ENCODE measurements at regions not wholly inside any gene's neighbourhood (a gene's known extent, or its start where the extent isn't known, plus 50 kb on each side); places are given as distances from the start of the nearest gene placed in this dataset.

GRCh38 chr1:37130221-37130948 is 96.1 kb upstream of the GRIK3 start:
- no peak for DNase-seq

DNA sequence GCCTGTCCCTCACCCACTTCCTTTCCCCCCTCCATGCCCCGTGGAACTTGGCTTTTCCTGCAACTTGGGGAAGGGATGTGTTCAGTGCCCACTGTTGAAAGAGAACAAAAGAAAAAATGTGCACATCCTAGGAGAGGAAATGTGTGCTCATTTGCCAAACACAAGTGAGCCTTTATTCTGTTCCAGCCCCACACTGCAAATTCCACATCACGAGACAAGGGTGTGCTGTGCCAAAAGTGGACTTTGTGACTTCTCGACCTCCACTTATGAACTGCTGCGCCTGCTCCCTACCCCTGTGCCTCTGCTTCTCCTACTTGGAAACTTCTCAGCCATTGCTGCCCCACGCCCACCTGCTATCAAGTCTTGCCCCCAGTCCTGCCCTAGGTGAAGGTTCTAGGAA is 97.0 kb upstream of the GRIK3 start:
- no peak for DNase-seq

DNA sequence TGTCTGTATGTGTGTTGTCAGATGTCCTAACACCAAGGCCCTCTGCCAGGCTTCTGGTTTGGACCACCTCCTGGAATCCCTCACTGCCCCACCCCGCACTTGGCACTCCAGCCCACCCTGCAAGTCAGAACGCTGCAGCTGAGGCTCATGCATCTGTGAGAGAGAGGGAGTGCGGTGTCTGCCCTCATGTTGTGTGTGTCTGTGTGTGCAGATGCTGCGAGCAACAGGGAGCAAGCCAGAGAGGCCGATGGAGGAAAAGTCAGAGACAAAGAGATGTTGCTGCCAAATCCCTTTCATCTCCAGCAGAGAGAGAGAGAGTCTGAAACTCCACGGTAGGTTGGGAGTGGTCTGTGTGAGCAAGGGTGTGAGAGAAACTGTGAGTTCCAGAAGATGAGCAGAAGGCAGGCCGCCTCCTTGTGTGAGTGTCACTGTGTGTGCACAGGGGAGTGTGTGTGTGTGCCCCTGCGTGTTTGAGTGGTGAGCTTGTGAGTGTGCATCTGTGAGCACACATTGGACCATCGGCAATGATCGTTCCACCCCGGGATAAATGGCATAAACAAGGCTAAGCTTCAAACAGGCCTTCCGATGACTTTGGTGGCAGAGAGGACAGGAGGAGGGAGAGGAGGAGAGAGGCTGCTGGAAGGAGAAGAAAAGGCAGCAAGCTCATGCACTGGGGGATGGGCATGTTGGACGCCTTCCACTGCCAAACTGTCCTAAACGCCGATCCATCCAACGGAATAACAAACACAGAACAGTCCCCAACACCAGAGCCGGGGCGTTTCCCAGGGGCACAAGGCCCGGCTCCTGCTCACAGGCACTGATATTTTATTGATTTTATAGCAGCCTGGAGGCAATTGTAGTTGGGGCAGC is 99.2 kb upstream of the GRIK3 start:
- no peak for DNase-seq

DNA sequence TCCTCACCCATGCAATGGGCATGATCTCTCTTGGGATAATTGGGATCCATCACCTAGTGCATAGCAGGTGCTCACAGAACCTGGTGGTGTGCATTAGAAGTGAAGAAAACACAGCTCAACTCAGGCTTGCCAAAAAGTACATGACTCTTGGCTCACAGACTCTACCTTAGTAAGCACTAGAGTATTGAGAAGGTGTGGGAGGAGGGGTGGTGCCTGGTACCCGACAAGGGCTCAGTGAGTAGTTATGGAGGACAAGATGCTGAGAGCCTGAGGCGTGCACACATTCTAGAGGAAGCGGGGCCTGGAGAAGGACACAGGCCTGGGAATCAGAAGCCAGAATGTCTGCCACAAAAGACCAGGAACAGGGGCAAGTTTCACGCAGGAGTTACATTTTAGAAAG is 100.3 kb upstream of the GRIK3 start:
- no peak for DNase-seq

DNA sequence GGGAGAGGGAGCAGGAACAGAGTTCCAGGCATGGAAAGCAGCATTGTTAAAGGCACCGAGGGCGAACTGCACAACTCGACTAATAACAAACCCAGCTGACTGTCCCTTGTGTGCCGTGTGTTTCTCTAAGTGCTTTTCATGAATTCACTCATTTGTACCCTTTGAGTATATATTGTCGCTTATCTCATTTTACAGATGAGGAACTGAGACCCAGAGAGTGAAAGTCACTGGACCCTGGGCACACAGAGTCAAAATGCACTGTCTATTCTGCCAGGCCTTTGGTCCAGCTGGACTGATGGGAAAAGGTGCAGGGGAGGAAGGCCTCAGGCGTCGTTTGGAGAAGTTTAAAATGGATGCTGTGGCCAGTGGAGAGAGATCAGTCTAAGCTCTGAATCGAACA is 100.7 kb upstream of the GRIK3 start:
- DNase-seq, result no peak

- no peak for DNase-seq
Observed at GRCh38 chr1:37137014-37137413, 102.7 kb upstream of the GRIK3 start.

- DNase-seq, result no peak
Observed at GRCh38 chr1:37137601-37138000, 103.3 kb upstream of the GRIK3 start.

DNA sequence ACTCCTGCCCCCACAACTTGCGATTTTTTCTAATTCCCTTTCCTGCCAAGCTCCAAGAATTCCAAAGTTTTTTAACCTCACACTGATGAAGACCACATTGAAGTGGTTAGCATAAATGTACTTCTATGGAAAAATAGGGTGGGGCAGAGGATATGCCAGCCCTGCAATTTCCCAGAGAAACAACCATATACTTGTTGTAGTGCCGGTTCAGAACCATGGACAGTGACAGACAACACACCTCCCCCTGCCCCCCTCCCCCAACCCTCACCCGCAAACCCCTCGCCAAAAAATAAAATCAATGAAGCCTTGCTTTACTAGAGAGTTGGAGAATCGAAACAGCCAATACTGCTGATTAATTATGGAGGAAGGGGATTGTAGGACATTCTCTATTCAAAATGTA is 109.5 kb upstream of the GRIK3 start:
- no peak for DNase-seq

DNA sequence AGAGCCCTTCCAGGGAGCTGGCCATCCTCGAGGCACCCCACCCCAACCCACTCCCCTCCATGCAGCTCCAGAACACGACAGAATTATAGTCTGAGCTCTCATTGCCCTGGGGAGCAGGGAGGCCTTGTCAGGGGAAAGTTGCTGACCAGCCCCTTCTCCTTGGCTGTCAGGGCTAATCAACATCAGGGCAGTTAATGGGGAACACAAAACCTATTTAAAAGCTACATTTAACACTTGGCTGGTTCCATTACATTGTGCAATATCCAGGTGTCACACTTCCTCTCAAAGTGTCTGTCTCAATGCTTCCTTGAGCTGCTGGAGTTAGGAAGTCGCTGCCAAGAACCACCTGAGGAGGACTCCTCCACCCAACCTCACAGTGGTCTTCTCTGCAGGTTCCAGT is 111.8 kb upstream of the GRIK3 start:
- no peak for DNase-seq

GRCh38 chr1:37147392-37147831 is 113.1 kb upstream of the GRIK3 start:
- DNase-seq, result no peak

GRCh38 chr1:37147906-37148305 is 113.6 kb upstream of the GRIK3 start:
- no peak for DNase-seq

GRCh38 chr1:37148663-37149062 is 114.3 kb upstream of the GRIK3 start:
- DNase-seq, result no peak

DNA sequence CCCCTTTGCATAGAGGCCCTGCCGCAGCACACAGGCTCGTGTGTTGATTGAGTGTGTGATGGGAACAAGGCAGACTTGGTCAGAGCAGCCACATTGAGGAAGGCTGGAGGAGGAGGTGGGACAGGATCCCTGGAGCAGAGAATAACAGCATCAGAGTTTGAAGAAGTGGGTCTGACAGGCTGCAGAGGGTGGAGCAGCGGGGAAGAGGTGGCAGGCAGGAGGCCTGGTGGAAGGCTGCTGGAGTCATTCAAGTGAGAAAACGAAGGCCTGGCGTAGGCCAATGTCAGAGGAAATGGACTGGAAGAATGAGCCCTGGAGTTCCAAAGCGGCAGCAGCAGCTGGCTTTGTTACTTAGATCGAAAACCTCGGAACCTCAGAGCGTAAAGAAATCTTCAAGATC is 115.0 kb upstream of the GRIK3 start:
- DNase-seq, result no peak

GRCh38 chr1:37150986-37151385 is 116.7 kb upstream of the GRIK3 start:
- no peak for DNase-seq

DNA sequence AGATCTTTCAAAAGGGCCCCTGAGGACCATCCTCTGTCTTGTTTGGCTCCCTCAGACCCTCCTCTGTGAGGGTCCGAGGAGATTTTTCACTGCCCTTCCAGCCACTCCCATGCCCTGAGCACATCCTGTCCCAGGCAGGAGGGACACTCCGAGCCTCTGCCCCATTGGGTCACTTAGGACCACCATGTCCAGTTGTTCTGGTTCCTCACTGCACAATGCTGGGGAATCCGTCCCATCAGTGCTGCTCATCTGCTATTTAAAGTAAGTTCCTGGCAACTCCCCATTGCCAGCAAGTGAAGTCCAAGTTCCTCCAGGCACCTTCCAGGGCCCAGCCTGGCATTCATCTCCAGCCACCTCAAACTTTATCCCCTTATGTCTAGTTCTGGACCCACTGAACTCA is 117.5 kb upstream of the GRIK3 start:
- no peak for DNase-seq

GRCh38 chr1:37152491-37152890 is 118.2 kb upstream of the GRIK3 start:
- no peak for DNase-seq

DNA sequence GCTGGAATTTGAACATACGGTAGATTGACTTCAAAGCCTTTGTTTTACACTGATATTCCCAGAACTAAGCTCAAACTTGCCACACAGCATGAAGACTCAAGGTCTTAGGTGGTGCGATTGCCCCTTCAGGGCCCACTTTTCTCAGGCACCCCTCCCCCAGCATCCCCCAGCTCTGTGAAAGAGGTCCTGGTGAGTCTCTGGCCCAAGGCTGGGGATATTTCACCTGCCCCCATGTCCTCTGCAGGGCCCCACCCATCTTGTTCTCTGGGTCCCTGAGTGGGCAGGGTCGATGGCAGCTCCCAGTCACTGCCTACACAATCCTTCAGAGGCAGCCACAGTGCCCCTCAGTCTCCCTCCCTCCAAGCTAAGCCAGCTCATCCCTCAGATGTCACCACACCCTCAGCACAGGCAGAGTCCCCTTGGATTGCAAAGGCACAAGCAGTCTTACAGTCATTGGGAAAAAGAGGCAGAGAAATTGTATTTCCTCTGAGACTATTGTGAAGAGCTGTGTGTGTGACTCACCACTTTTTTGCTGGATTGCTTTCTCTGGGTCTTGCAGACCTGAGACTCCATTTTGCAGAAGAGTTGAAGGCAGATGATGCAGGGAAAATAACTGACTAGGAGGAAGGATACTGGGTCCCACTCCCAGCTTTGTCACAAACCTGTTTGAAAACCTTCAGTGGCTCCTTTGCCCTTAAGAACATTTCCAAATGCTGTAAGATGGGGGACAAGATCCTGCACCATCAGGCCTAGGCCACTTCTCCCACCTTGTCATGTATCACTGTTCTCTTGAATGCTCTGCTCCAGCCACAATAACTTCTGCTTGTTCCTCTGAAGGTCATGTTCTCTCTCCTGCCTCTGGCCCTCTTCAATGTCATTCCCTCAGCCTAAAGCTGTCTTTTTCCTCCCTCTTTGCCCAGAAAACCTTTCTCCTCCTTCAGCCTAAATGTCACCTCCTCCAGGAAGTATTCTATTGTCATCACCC is 119.1 kb upstream of the GRIK3 start:
- DNase-seq, result no peak

GRCh38 chr1:37156646-37157045 is 122.3 kb upstream of the GRIK3 start:
- DNase-seq, result no peak

DNA sequence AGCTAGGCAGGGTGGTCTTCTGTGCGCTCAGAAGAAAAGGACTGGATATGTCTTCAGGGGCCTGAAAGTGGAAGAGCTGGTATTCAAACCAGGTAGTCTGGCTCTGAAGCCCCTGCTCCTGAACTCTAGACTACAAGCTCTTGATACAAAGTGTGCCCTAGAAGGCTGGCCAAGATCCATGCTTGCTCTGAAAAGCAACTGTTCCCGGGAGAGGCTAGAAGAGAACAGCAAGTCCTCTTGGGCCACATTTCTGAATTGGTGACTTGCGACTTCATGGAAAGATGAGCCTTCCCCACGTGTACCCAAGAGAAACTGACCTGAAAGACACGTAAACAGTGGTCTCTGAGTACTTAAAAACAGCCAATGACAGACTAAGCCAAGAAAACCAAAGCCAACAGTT is 123.3 kb upstream of the GRIK3 start:
- no peak for DNase-seq

DNA sequence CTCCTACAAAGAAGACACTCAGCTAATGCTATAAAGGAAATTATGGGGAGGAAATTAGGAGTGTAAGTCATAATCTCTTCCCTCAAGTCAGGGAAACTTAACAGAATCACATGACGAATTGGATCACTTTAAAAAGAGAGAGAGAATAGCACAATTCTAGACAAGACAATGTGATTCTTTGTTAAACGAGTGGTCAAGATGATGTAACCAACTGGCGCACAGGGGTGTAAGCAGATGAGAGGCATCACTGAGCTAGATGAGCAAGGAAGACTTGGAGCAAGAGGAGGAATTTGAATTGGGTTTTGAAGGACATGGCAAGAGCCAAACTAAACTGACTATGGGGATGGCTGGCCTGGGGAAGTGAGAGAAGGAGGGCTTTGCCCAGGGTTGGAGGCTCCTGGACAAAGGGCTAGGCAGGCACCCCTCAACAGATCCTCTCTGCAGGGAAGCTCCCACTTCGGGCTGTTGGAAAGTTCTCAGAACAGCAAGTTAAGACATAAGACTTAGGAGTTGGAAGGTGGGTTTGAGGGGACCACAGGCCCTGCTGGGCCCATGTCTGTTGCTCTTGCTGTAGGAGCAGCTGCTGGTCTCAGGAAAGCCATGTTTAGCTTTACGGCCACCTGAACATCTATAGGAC is 123.9 kb upstream of the GRIK3 start:
- no peak for DNase-seq

DNA sequence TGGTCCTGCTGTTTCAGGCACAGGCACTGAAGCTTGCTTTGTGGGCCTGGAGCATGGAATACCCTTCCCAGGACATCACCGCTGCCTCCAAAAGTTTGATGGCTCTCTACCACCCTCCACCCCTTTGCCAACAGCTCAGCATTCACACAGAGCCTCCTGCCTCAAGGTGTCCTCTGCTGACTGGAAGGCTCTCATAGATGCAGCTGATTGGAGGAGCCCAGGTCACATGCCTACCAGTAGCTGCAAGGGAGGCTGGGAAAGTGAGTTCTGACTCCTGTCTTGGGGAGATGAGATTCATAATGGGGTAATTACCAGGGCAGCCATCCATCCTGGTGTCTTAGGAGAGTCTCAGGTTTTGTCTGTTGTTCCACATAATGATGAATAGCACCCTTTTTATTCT is 124.8 kb upstream of the GRIK3 start:
- no peak for DNase-seq

- no peak for DNase-seq
Observed at GRCh38 chr1:37161171-37161570, 126.9 kb upstream of the GRIK3 start.

GRCh38 chr1:37162059-37162458 is 127.7 kb upstream of the GRIK3 start:
- no peak for DNase-seq
